GM10266 (cell line): ENCODE measurements at regions not wholly inside any gene's neighbourhood (a gene's known extent, or its start where the extent isn't known, plus 50 kb on each side); places are given as distances from the start of the nearest gene placed in this dataset.

Experiments used
- DNase-seq: peaks from one replicate; pipeline ENCODE4 v3.0.0; 2012; ENCODE audit errors: extremely low spot score
- TF ChIP-seq, protein P1 (sequence below): IDR thresholded peaks from 2 replicates; pipeline ENCODE4 v1.5.1; 2012; ENCODE audit warnings: mild to moderate bottlenecking, low read depth; ENCODE audit not compliant: control insufficient read depth, insufficient read depth; ENCODE audit errors: missing control alignments

DNA sequence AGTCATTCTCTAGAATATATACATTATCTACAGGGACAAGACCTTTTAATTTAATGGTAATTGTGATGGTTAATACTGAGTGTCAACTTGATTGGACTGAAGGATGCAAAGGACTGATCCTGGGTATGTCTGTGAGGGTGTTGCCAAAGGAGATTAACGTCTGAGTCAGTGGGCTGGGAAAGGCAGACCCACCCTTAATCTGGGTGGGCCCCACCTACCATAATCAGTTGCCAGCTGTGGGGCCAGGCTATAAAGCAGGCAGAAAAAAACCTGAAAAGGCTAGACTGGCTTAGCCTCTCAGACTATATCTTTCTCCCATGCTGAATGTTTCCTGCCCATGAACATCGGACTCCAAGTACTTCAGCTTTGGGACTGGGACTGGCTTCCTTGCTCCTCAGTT lies 112.2 kb upstream of the SMC2 start:
- TF ChIP-seq, protein P1, sequence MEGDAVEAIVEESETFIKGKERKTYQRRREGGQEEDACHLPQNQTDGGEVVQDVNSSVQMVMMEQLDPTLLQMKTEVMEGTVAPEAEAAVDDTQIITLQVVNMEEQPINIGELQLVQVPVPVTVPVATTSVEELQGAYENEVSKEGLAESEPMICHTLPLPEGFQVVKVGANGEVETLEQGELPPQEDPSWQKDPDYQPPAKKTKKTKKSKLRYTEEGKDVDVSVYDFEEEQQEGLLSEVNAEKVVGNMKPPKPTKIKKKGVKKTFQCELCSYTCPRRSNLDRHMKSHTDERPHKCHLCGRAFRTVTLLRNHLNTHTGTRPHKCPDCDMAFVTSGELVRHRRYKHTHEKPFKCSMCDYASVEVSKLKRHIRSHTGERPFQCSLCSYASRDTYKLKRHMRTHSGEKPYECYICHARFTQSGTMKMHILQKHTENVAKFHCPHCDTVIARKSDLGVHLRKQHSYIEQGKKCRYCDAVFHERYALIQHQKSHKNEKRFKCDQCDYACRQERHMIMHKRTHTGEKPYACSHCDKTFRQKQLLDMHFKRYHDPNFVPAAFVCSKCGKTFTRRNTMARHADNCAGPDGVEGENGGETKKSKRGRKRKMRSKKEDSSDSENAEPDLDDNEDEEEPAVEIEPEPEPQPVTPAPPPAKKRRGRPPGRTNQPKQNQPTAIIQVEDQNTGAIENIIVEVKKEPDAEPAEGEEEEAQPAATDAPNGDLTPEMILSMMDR: no peak
- no peak for DNase-seq

DNA sequence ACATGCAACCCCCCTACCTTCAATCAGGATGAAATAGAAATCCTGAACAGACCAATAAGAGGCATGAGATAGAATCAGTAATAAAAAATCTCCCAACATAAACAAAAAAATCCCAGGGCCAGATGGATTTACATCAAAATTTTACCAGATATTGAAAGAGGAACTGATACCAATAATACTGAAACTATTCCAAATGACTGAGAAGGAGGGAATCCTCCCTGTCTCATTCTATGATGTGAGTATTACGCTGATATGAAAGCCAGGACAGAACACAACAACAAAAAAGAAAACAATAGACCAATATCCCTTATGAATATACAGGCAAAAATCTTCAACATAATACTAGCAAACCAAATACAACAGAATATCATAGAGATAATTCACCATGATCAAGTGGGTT lies 109.0 kb upstream of the SMC2 start:
- TF ChIP-seq, protein P1: no peak
- DNase-seq: no peak

DNA sequence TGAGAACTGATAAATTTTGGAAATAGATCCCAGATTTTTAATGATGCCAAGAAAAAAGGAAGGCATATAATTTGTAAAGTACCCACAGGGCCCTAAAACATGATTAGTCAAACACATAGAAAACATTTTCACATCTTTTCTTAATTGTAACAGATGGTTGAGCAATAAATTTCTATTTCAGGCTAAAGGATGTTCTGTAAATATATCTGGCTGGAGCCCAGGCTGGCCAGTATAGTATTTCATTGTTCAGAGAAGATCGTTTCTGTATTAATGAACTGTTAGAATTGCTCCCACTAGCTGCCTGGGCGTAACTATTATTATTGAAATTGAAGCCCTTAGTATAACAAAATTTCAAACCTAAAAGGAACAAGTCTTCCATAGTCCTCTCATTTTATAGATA lies 105.3 kb upstream of the SMC2 start:
- TF ChIP-seq, protein P1: no peak
- no peak for DNase-seq

DNA sequence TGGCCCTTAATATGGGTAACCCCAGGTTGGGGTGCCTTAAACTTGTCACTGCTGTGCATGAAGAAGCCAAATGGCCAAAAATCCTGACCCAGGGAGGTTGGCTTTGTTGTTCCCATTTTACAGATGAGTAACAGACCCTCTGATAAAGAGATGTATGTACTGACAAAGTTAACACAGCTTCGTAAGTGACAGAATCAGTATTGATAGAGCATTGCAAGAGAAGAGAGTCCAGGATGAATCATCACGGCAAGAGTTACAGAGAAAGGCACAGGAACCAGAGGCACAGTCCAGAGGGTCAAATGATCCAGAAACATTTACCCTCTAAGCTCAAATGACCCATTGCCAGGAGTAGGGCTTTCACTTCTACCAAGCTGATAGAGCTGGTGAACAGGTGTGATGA lies 103.8 kb upstream of the SMC2 start:
- no peak for DNase-seq
- TF ChIP-seq, protein P1: no peak

DNA sequence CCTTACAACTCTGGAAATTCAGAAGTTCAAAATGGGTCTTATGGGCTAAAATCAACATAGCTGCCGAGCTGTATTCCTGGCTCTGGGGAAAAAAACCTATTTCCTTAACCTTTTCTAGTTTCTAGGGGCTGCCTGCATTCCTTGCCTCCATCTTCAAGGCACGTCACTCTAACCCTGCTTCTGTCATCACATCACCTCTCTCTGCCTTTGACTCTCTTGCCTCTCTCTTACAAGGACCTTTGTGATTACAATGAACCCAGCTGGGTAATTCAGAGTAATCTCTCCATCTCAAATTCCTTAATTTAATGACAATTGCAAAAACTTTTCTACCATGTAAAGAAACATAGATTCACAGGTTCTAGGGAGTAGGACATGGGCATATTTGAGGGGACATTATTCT lies 103.1 kb upstream of the SMC2 start:
- TF ChIP-seq, protein P1: no peak
- no peak for DNase-seq

DNA sequence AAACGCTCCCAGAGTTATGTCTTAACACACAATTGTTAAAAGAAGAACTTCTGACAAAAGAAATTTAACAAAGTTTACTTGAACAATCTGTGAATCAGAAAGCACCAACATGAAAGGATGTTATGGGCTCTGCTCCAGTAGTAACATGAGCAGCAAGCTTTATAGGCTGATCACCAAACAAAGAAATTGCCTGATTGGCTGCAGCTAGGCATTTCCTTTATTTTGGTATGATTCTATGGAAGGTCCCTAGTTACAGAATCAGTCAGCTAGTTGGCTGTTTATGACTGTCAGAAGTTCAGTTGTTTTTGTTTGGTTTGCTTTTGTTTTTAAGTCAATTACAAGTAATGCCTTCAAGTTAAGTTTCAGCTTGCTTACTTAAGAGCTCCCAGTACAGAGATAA lies 102.4 kb upstream of the SMC2 start:
- TF ChIP-seq, protein P1: no peak

DNA sequence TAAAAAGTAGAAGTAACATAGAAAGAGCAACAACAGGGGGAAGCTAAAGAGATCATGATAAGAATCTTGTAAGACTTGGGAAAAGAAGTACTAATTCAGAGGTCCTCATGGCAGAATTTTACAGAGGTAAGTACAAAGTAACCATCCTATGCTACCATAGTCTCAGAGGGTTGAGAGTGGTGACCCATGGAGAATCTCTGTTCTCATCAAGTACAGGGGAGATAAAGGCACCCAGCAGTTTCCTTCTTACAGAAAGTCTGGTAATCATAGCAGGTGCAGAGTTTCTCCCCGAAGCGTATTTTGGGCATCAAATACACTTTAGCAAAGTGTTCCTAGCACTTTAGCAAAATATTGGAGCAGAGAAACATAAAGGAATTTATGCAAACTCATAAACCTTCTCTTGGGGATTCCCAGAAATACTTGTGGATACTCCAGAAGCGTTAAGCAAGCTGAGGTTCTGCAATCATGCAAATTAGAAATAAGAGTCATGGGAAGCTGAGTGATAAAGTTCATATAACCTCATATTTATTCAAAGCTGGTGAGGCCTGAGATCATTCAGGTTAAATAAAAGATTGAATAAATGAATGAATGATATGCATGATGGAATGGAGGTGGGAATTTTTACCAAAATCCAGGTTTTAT lies 101.0 kb upstream of the SMC2 start:
- no peak for DNase-seq
- TF ChIP-seq, protein P1: no peak

More for the DNA sequence above, 102.4 kb upstream of the SMC2 start:
- DNase-seq: peak; percentile 34
